Uterus (tissue), 3 donors: ENCODE measurements at regions not wholly inside any gene's neighbourhood (a gene's known extent, or its start where the extent isn't known, plus 50 kb on each side); places are given as distances from the start of the nearest gene placed in this dataset.

Experiments
- DNase-seq, 2 donors: peaks; one replicate each; pipeline ENCODE4 v3.0.0-alpha.2; 2019 to 2020
- H3K27ac ChIP-seq, 2 donors: fragments of 200-600 bp; sonication (generic); 1 replicate in 1 of 2; 2 replicates in 1 of 2; pipeline ENCODE4 v1.5.1; 2016 to 2018
- H3K27me3 ChIP-seq, 2 donors: fragments of 200-600 bp; sonication (generic); one replicate each; pipeline ENCODE4 v1.5.1; 2018 to 2019; ENCODE audit warnings: control low read depth in 1 of 2
- H3K36me3 ChIP-seq, 2 donors: fragments of 200-600 bp; sonication (generic); one replicate each; pipeline ENCODE4 v1.5.1; 2019; ENCODE audit warnings: control low read depth in 1 of 2
- H3K4me1 ChIP-seq, 2 donors: fragments of 200-600 bp; sonication (generic); one replicate each; pipeline ENCODE4 v1.5.1; 2018 to 2019; ENCODE audit warnings: control low read depth in 1 of 2
- H3K4me3 ChIP-seq, 2 donors: fragments of 200-600 bp; sonication (generic); 1 replicate in 1 of 2; 2 replicates in 1 of 2; pipeline ENCODE4 v1.5.1; 2018 to 2019; ENCODE audit warnings: mild to moderate bottlenecking in 1 of 2
- H3K9me3 ChIP-seq, 2 donors: fragments of 200-600 bp; sonication (generic); one replicate each; pipeline ENCODE4 v1.5.1; 2019; ENCODE audit warnings: control low read depth in 1 of 2
- CTCF ChIP-seq, 4 experiments: fragments of 200-600 bp in 2 of 4; fragments of 450-650 bp in 2 of 4; sonication (generic) in 2 of 4; IDR thresholded peaks; one replicate each; pipeline ENCODE4 v1.5.1; 2016 to 2019; ENCODE audit warnings: antibody characterized with exemption in 4 of 4, mild to moderate bottlenecking in 2 of 4, moderate library complexity in 1 of 4
- POLR2A ChIP-seq, 2 donors: fragments of 450-650 bp; IDR thresholded peaks; one replicate each; pipeline ENCODE4 v1.6.1; 2016; ENCODE audit warnings: antibody characterized with exemption in 2 of 2, mild to moderate bottlenecking in 1 of 2, moderate library complexity in 1 of 2
- intact Hi-C: fragments of 100-400 bp; cut with DNase I; formaldehyde crosslinking; loops from one replicate; pipeline ENCODE4 v1.15.1; 2023; ENCODE audit warnings: low total_unique reads
- donor health status: DM: yes; HTN: yes; CAD: no.

- no peaks in the 10 kb centered on the region for H3K9me3 ChIP-seq
- no peak overlapping the region for H3K4me3 ChIP-seq
- intact Hi-C loops: no loop called here
- no peaks in the 10 kb centered on the region for H3K27me3 ChIP-seq
- H3K36me3 ChIP-seq: no peaks in the 10 kb centered on the region
- no peaks in the 10 kb centered on the region for H3K4me1 ChIP-seq
- TF ChIP-seq CTCF (IDR thresholded peaks at IDR 0.05): no peak
- TF ChIP-seq POLR2A (IDR thresholded peaks at IDR 0.05): no peak
- DNase-seq: no peak
- H3K27ac ChIP-seq: no peak overlapping the region
Observed at GRCh38 chr4:123468479-123469031, 72.0 kb downstream of the SPRY1 start.

- intact Hi-C loops: no loop called here
- no peaks in the 10 kb centered on the region for H3K4me1 ChIP-seq
- no peak for DNase-seq
- no peaks in the 10 kb centered on the region for H3K36me3 ChIP-seq
- TF ChIP-seq POLR2A (IDR thresholded peaks at IDR 0.05): no peak
- H3K9me3 ChIP-seq: no peaks in the 10 kb centered on the region
- no peak overlapping the region for H3K4me3 ChIP-seq
- H3K27ac ChIP-seq: no peak overlapping the region
- H3K27me3 ChIP-seq: no peaks in the 10 kb centered on the region
Observed at GRCh38 chr4:123469245-123469644, 72.7 kb downstream of the SPRY1 start.

- DNase-seq: no peak
- TF ChIP-seq CTCF (IDR thresholded peaks at IDR 0.05) (no peak), POLR2A (IDR thresholded peaks at IDR 0.05) (no peak)
- H3K27ac ChIP-seq: no peak overlapping the region
- H3K36me3 ChIP-seq: no peaks in the 10 kb centered on the region
- intact Hi-C loops: no loop called here
- H3K4me3 ChIP-seq: no peak overlapping the region
- no peaks in the 10 kb centered on the region for H3K4me1 ChIP-seq
- H3K27me3 ChIP-seq: no peaks in the 10 kb centered on the region
- no peaks in the 10 kb centered on the region for H3K9me3 ChIP-seq
Observed at GRCh38 chr4:123469696-123470095, 73.1 kb downstream of the SPRY1 start.

- H3K4me1 ChIP-seq: no peaks in the 10 kb centered on the region
- TF ChIP-seq POLR2A (IDR thresholded peaks at IDR 0.05): no peak
- no peak for TF ChIP-seq CTCF (IDR thresholded peaks at IDR 0.05)
- H3K4me3 ChIP-seq: no peak overlapping the region
- intact Hi-C loops: no loop called here
- no peaks in the 10 kb centered on the region for H3K9me3 ChIP-seq
- H3K27me3 ChIP-seq: no peaks in the 10 kb centered on the region
- no peak overlapping the region for H3K27ac ChIP-seq
- no peak for DNase-seq
- no peaks in the 10 kb centered on the region for H3K36me3 ChIP-seq
Observed at GRCh38 chr4:123470640-123471039, 74.0 kb downstream of the SPRY1 start.

GRCh38 chr4:123471655-123472369 is 75.2 kb downstream of the SPRY1 start:
- no peaks in the 10 kb centered on the region for H3K27me3 ChIP-seq

More at GRCh38 chr4:123471655-123472369, 75.2 kb downstream of the SPRY1 start:
- no peak for TF ChIP-seq CTCF (IDR thresholded peaks at IDR 0.05)
- no peak for TF ChIP-seq POLR2A (IDR thresholded peaks at IDR 0.05)
- no peak for DNase-seq
- Histone ChIP-seq H3K27ac (no peak overlapping the region), H3K9me3 (no peaks in the 10 kb centered on the region), H3K4me1 (no peaks in the 10 kb centered on the region), H3K4me3 (no peak overlapping the region), H3K36me3 (no peaks in the 10 kb centered on the region)
- intact Hi-C loops: no loop called here
